AG09319 (cell line): ENCODE measurements at regions not wholly inside any gene's neighbourhood (a gene's known extent, or its start where the extent isn't known, plus 50 kb on each side); places are given as distances from the start of the nearest gene placed in this dataset.

Experiments used
- DNase-seq: peaks from one replicate; pipeline ENCODE4 v3.0.0-alpha.2; 2010; ENCODE audit warnings: low read depth; ENCODE audit errors: extremely low read depth
- TF ChIP-seq, protein P1 (sequence below): IDR thresholded peaks from 2 replicates; pipeline ENCODE4 v1.5.1; 2011; ENCODE audit warnings: low read depth, mild to moderate bottlenecking, inconsistent platforms, low read length, moderate library complexity

DNA sequence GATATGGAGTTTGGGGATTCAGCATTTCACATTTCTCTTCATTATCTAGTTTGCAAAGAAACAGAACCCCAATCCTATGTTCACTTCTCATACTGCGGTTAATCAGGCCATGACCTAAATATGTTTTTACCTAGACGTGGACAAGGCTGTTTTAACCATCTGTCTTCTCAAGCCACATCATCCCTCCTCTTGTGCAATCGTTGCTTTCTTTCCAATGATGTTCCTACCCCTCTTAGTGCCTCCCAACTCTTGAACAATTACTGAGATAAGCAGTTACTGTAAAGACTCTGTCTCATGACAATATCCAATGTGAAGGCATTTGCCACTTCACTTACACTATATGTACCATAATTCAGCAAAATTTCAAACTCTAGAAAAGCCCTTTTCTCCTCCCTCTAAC is 406.2 kb downstream of the LIG4 start:
- DNase-seq = no peak
- TF ChIP-seq, protein P1, sequence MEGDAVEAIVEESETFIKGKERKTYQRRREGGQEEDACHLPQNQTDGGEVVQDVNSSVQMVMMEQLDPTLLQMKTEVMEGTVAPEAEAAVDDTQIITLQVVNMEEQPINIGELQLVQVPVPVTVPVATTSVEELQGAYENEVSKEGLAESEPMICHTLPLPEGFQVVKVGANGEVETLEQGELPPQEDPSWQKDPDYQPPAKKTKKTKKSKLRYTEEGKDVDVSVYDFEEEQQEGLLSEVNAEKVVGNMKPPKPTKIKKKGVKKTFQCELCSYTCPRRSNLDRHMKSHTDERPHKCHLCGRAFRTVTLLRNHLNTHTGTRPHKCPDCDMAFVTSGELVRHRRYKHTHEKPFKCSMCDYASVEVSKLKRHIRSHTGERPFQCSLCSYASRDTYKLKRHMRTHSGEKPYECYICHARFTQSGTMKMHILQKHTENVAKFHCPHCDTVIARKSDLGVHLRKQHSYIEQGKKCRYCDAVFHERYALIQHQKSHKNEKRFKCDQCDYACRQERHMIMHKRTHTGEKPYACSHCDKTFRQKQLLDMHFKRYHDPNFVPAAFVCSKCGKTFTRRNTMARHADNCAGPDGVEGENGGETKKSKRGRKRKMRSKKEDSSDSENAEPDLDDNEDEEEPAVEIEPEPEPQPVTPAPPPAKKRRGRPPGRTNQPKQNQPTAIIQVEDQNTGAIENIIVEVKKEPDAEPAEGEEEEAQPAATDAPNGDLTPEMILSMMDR = no peak

DNA sequence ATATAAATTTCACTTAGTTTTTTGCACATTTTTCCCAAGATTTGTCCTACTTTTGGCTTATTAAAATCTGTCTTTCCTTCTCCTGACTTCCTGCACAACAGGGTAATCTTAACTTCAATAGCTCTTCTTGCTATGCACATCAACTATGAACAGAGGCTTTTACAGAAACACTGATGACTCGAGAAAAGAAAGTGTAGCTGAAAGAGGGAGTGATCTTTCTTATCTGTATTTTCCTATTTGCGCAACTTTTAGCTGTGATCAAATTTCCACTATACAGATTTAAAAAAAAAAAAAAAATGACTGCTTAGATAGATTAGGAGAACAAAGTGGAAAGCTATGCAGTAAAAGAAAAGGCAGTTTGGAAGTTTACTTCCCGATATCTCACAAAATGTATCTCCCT is 406.9 kb downstream of the LIG4 start:
- TF ChIP-seq, protein P1 = no peak
- no peak for DNase-seq

DNA sequence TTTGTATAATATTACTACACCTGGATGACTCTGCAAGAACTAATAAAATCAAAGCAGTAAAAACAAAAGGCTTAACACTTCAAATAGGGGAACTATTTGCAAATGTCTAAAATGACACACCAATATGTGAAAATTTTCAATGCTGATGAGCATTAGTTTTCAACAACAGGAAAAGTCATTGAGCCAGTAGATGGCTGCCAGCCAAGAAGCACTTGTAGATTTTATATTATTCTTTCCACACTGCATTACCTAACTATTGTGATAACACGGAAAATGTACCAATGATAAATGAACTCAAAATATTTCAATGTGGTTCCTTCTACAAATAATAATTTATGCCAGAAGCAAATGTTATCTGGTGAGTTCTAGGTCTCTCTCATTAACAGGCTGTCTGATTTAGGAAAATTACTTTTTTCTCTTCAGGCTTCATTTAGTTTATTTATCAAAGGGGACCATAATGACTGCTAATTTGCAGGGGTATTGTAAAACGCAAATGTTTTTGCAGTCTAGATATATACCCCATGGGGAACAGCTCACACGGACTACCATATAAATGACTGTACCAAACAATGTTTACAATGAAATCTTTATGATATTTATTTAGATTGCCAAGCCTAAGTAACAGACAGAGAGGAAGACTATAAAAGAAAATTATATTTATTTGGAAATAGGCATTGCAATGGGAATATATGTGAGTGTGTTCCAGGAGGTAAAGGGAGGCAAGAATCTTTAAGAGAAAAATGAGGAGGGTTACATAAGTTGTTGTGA is 407.8 kb downstream of the LIG4 start:
- TF ChIP-seq, protein P1 = no peak

DNA sequence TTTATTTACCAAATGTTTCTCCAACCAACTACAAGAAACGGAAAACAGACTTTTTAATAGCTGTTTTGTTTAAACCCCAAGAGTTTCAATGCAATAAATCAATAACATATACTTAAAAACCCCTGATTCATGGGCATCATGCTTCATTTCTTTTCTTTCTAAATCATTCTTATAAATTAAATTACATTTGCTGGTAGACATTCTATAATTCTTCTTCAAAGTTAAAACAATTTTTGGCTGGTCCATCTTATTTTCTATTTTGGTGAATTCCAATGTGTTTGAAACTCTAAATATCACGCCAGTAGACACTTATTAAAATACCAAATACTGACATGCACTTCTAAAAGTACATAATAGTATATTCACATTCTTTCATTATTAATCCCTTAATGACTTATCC is 408.6 kb downstream of the LIG4 start:
- DNase-seq = no peak
- TF ChIP-seq, protein P1 = no peak

More for the DNA sequence above, 407.8 kb downstream of the LIG4 start:
- no peak for DNase-seq

DNA sequence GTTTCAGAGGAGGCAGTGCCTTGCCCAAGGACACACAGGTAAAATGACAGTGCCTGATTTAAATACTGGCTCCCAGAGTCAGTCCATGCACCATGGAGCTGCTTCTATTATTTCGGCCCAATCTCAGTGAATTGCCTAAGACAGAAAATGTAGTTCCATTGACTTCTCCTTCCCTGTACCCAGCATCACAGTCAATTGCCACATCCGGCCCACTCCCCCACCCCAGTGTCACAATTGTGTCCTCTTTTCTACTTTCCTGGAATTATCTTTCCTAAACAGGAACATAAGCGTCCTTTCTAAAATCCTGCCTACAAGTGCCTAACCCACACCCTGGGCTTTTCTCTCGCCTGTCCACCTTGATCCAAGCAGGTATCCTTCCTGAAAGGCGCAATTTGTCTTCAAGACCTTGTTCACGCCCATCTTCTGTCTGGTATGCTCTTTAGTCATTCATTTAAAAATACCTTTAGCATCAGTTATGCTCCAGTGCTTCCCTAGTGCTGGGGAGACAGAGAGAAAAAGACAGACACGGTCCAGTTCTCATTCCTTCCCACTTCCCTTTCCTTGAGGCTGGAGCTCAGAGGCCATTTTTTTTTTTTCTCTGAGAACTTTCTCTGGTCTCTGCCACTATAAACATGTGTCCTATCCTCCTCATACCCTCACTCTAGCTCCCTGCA is 411.4 kb downstream of the LIG4 start:
- no peak for DNase-seq
- TF ChIP-seq, protein P1 = no peak

DNA sequence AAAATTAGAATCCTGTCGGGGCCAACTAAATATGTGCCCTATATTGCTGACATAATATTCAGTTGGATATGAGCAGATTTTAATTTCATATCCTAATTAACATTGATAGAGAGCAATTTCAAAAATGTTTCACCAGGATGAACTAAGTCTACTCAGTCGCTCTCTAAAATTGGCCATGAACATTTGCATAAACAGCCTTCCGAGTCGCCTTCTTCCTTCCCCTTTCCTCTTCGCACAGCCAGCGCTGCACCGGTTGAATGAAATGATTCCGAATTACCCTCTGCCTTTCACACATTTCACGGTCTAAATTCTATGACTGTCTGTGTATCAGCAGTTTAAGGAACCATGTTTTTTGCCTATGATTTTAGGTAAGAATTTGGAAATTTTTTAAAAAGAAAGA is 413.7 kb downstream of the LIG4 start:
- no peak for DNase-seq
- TF ChIP-seq, protein P1 = no peak

DNA sequence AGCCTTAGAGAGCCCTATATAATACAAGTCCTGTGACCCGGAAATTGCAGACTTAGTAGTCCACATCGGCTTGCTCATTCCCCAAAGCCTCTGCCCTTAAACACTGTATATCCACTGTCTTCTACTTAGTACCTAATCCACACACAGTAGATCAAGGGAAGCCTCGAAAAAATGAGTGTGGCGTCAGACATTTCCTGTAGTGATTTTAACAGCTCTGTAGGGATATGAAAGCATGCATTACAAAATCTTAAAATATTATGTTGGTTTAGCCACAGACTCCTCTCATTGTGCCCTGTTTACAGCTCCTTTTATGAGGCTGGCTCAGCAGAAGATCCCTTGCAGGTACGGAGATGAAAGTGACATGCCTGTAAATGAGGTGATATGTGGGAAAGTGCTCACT is 416.3 kb downstream of the LIG4 start:
- no peak for DNase-seq
- TF ChIP-seq, protein P1 = no peak
